ENCODE measurements at regions not wholly inside any gene's neighbourhood (a gene's known extent, or its start where the extent isn't known, plus 50 kb on each side); places are given as distances from the start of the nearest gene placed in this dataset.

DNA sequence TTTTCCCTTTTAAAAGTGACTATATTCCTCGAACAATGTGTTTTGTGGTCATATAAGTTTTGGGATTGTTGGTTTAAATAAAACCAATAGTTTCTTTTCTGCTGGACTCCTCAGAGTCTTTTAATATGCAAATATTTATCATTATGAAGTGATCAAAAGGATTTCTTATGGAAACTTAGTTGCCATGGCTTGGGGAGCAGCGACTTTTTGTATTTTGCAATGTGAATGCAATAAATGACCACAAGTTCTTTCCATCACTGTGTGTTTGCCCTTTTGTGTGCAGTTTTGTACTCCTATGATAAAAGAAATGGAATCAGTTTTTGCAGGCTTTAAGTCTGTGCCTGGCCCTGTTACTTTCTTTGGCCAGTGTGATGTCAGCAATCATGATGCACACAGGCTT lies 68.5 kb upstream of the NUDT6 start:
- intact Hi-C loops (cut with micrococcal nuclease; ENCODE audit: unreplicated experiment), result no loop called here
- no peak overlapping the region for H3K4me3 ChIP-seq
- CTCF ChIA-PET, result interaction anchor here (1.0 kb wide), 1 partner anchor 23 kb away, joined by 4 read pairs; no protein-coding TSS in a partner anchor
- no peak overlapping the region for H3K4me2 ChIP-seq (ENCODE audit: control insufficient read depth, insufficient read depth)
- POLR2A ChIA-PET, result no interaction called here
- in situ Hi-C loops (cut with MboI), result no loop called here
- no peaks in the 10 kb centered on the region; a peak in 1 of 4 replicates for H3K36me3 ChIP-seq (ENCODE audit: control insufficient read depth in 2 of 2, insufficient read depth in 2 of 2, low read length in 1 of 2)
- H3K27ac ChIP-seq (ENCODE audit: control insufficient read depth, insufficient read depth), result no peak overlapping the region
- H2AFZ ChIP-seq (ENCODE audit: control insufficient read depth, low read depth, low read length), result no peak overlapping the region
- RAD21 ChIA-PET (ENCODE audit: unreplicated experiment), result no interaction called here
- DNase-seq (ENCODE audit: low read depth, low spot score) (no peak), ATAC-seq (no peak), FAIRE-seq (no peak)
- no peaks in the 10 kb centered on the region for H3K27me3 ChIP-seq (replicated peaks in 1 of 2; ENCODE audit: control insufficient read depth in 2 of 2, insufficient read depth in 2 of 2, low read length in 1 of 2)
- H4K20me1 ChIP-seq (ENCODE audit: control insufficient read depth, insufficient read depth), result no peaks in the 10 kb centered on the region
- no peaks in the 10 kb centered on the region for H3K4me1 ChIP-seq (ENCODE audit: control insufficient read depth, insufficient read depth, low read length)
- no peak overlapping the region for H3K9ac ChIP-seq (ENCODE audit: control insufficient read depth, insufficient read depth, low read length)
- no TSS peak for BruUV-seq (replicated peaks)
- 98% methylated on average over 2 of the region's 2 CpGs for WGBS (ENCODE audit: insufficient coverage, insufficient replicate concordance, low lambda C conversion rate, missing lambda C conversion rate)
- SMC1A ChIA-PET (ENCODE audit: uncharacterized antibody, unreplicated experiment), result no interaction called here
- peaks cover 4% of the 10 kb centered on the region; the same call in 2 of the 3 replicates for H3K9me3 ChIP-seq (replicated peaks; ENCODE audit: control insufficient read depth, insufficient read depth, low read length)
- H3K79me2 ChIP-seq (ENCODE audit: control insufficient read depth, insufficient read depth, low read length), result no peaks in the 10 kb centered on the region
- TF ChIP-seq, protein P1, sequence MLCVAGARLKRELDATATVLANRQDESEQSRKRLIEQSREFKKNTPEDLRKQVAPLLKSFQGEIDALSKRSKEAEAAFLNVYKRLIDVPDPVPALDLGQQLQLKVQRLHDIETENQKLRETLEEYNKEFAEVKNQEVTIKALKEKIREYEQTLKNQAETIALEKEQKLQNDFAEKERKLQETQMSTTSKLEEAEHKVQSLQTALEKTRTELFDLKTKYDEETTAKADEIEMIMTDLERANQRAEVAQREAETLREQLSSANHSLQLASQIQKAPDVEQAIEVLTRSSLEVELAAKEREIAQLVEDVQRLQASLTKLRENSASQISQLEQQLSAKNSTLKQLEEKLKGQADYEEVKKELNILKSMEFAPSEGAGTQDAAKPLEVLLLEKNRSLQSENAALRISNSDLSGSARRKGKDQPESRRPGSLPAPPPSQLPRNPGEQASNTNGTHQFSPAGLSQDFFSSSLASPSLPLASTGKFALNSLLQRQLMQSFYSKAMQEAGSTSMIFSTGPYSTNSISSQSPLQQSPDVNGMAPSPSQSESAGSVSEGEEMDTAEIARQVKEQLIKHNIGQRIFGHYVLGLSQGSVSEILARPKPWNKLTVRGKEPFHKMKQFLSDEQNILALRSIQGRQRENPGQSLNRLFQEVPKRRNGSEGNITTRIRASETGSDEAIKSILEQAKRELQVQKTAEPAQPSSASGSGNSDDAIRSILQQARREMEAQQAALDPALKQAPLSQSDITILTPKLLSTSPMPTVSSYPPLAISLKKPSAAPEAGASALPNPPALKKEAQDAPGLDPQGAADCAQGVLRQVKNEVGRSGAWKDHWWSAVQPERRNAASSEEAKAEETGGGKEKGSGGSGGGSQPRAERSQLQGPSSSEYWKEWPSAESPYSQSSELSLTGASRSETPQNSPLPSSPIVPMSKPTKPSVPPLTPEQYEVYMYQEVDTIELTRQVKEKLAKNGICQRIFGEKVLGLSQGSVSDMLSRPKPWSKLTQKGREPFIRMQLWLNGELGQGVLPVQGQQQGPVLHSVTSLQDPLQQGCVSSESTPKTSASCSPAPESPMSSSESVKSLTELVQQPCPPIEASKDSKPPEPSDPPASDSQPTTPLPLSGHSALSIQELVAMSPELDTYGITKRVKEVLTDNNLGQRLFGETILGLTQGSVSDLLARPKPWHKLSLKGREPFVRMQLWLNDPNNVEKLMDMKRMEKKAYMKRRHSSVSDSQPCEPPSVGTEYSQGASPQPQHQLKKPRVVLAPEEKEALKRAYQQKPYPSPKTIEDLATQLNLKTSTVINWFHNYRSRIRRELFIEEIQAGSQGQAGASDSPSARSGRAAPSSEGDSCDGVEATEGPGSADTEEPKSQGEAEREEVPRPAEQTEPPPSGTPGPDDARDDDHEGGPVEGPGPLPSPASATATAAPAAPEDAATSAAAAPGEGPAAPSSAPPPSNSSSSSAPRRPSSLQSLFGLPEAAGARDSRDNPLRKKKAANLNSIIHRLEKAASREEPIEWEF (IDR thresholded peaks at IDR 0.05; ENCODE audit: insufficient replicate concordance, low read depth, low read length), result no peak
- TF ChIP-seq RCOR1 (conservative IDR thresholded peaks at IDR 0.05; ENCODE audit: low read depth, low read length) (no peak), FOXK2 (IDR thresholded peaks at IDR 0.05) (no peak), HDAC6 (IDR thresholded peaks at IDR 0.05; ENCODE audit: unreplicated experiment) (no peak), YBX1 (IDR thresholded peaks at IDR 0.05) (no peak), ZNF217 (IDR thresholded peaks at IDR 0.05) (no peak), CBFB (IDR thresholded peaks at IDR 0.05; ENCODE audit: low read depth) (no peak), MXI1 (IDR thresholded peaks at IDR 0.05; ENCODE audit: low read depth, low read length) (no peak), ESRRA (IDR thresholded peaks at IDR 0.05; ENCODE audit: low read length) (no peak), SREBF2 (IDR thresholded peaks at IDR 0.05; ENCODE audit: low read length) (no peak)
- TF ChIP-seq, protein P2, sequence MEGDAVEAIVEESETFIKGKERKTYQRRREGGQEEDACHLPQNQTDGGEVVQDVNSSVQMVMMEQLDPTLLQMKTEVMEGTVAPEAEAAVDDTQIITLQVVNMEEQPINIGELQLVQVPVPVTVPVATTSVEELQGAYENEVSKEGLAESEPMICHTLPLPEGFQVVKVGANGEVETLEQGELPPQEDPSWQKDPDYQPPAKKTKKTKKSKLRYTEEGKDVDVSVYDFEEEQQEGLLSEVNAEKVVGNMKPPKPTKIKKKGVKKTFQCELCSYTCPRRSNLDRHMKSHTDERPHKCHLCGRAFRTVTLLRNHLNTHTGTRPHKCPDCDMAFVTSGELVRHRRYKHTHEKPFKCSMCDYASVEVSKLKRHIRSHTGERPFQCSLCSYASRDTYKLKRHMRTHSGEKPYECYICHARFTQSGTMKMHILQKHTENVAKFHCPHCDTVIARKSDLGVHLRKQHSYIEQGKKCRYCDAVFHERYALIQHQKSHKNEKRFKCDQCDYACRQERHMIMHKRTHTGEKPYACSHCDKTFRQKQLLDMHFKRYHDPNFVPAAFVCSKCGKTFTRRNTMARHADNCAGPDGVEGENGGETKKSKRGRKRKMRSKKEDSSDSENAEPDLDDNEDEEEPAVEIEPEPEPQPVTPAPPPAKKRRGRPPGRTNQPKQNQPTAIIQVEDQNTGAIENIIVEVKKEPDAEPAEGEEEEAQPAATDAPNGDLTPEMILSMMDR (IDR thresholded peaks at IDR 0.05 in 2 of 3, conservative IDR thresholded peaks at IDR 0.05 in 1 of 3; ENCODE audit: control insufficient read depth in 2 of 3, extremely low read depth in 1 of 3, insufficient read depth in 1 of 3, low read depth in 3 of 3, low read length in 3 of 3), result no peak
- TF ChIP-seq, protein P3, sequence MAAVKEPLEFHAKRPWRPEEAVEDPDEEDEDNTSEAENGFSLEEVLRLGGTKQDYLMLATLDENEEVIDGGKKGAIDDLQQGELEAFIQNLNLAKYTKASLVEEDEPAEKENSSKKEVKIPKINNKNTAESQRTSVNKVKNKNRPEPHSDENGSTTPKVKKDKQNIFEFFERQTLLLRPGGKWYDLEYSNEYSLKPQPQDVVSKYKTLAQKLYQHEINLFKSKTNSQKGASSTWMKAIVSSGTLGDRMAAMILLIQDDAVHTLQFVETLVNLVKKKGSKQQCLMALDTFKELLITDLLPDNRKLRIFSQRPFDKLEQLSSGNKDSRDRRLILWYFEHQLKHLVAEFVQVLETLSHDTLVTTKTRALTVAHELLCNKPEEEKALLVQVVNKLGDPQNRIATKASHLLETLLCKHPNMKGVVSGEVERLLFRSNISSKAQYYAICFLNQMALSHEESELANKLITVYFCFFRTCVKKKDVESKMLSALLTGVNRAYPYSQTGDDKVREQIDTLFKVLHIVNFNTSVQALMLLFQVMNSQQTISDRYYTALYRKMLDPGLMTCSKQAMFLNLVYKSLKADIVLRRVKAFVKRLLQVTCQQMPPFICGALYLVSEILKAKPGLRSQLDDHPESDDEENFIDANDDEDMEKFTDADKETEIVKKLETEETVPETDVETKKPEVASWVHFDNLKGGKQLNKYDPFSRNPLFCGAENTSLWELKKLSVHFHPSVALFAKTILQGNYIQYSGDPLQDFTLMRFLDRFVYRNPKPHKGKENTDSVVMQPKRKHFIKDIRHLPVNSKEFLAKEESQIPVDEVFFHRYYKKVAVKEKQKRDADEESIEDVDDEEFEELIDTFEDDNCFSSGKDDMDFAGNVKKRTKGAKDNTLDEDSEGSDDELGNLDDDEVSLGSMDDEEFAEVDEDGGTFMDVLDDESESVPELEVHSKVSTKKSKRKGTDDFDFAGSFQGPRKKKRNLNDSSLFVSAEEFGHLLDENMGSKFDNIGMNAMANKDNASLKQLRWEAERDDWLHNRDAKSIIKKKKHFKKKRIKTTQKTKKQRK (IDR thresholded peaks at IDR 0.05; ENCODE audit: low read depth, low read length), result no peak
- TF ChIP-seq, protein P4, sequence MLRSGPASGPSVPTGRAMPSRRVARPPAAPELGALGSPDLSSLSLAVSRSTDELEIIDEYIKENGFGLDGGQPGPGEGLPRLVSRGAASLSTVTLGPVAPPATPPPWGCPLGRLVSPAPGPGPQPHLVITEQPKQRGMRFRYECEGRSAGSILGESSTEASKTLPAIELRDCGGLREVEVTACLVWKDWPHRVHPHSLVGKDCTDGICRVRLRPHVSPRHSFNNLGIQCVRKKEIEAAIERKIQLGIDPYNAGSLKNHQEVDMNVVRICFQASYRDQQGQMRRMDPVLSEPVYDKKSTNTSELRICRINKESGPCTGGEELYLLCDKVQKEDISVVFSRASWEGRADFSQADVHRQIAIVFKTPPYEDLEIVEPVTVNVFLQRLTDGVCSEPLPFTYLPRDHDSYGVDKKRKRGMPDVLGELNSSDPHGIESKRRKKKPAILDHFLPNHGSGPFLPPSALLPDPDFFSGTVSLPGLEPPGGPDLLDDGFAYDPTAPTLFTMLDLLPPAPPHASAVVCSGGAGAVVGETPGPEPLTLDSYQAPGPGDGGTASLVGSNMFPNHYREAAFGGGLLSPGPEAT (IDR thresholded peaks at IDR 0.05; ENCODE audit: low read depth), result no peak
